ENCODE measurements at regions not wholly inside any gene's neighbourhood (a gene's known extent, or its start where the extent isn't known, plus 50 kb on each side); places are given as distances from the start of the nearest gene placed in this dataset.

GRCh38 chr2:146226077-146226476 lies 1618.8 kb upstream of the ACVR2A start:
- Mint-ChIP-seq H3K27me3 (no peaks in the 10 kb centered on the region), H3K4me3 (no peak overlapping the region), H3K36me3 (no peaks in the 10 kb centered on the region), H3K9me3 (peaks cover 12% of the 10 kb centered on the region), H3K4me1 (no peaks in the 10 kb centered on the region), H3K27ac (no peak overlapping the region)

DNA sequence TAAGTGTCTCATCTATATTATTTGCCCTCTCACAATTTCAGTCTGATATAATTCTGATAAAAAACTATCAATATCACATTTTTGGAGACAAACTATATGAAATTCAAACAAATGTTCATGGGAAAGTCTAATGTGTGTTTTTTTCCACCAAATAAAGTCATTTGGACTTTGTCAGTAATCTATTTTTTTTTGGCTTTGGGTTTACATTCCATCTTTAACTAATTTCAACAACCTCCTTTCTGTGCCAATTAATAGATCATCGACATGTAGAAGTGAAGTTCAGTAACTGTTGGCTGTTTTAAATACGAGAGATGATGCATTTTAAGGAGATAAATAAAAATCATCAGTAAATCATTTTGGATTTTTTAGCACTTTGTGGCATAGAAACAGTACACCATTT lies 1623.0 kb upstream of the ACVR2A start:
- no peak overlapping the region for H3K27ac Mint-ChIP-seq
- H3K27me3 Mint-ChIP-seq = no peaks in the 10 kb centered on the region

GRCh38 chr2:146220957-146221356 lies 1623.9 kb upstream of the ACVR2A start:
- no peaks in the 10 kb centered on the region for H3K4me1 Mint-ChIP-seq
- H3K27me3 Mint-ChIP-seq = no peaks in the 10 kb centered on the region
- peaks cover 12% of the 10 kb centered on the region for H3K9me3 Mint-ChIP-seq
- no peaks in the 10 kb centered on the region for H3K36me3 Mint-ChIP-seq
- no peak overlapping the region for H3K27ac Mint-ChIP-seq
- H3K4me3 Mint-ChIP-seq = no peak overlapping the region

More for the DNA sequence above, 1623.0 kb upstream of the ACVR2A start:
- H3K4me3 Mint-ChIP-seq = no peak overlapping the region
- peaks cover 6% of the 10 kb centered on the region for H3K9me3 Mint-ChIP-seq
- H3K36me3 Mint-ChIP-seq = no peaks in the 10 kb centered on the region
- H3K4me1 Mint-ChIP-seq = no peaks in the 10 kb centered on the region

GRCh38 chr2:146214394-146214929 lies 1630.4 kb upstream of the ACVR2A start:
- Mint-ChIP-seq H3K9me3 (peaks cover 12% of the 10 kb centered on the region), H3K27me3 (no peaks in the 10 kb centered on the region), H3K27ac (no peak overlapping the region), H3K4me3 (no peak overlapping the region), H3K4me1 (no peaks in the 10 kb centered on the region), H3K36me3 (peaks cover 2% of the 10 kb centered on the region)

- H3K36me3 Mint-ChIP-seq = peaks cover 2% of the 10 kb centered on the region
- peaks cover 12% of the 10 kb centered on the region for H3K9me3 Mint-ChIP-seq
- no peak overlapping the region for H3K27ac Mint-ChIP-seq
- no peak overlapping the region for H3K4me3 Mint-ChIP-seq
- H3K27me3 Mint-ChIP-seq = no peaks in the 10 kb centered on the region
- no peaks in the 10 kb centered on the region for H3K4me1 Mint-ChIP-seq
Observed at GRCh38 chr2:146213674-146214073, 1631.2 kb upstream of the ACVR2A start.

- Mint-ChIP-seq H3K27ac (no peak overlapping the region), H3K4me3 (no peak overlapping the region), H3K36me3 (peaks cover 2% of the 10 kb centered on the region), H3K9me3 (peaks cover 12% of the 10 kb centered on the region), H3K27me3 (no peaks in the 10 kb centered on the region), H3K4me1 (no peaks in the 10 kb centered on the region)
Observed at GRCh38 chr2:146212602-146213001, 1632.2 kb upstream of the ACVR2A start.

DNA sequence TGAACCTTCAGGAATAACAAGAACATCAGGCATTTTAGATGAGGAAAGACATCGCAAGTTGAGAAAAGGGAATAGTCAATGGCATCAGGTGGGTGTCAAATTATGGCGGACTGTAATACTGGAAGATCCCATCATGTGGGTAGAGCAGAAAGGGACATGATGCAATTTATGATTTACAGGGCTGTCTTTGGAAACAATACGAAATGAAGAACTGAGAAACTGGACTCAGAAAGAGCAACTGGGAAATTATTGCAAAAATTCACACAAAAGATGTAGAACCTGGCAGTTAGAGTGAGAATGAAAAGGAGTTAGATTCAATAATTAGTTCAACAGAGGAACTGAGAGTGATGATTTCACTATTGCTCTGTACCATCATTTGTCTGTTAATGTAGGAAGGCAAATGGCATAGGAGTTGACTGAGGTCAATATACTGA lies 1635.0 kb upstream of the ACVR2A start:
- no peak overlapping the region for H3K4me3 Mint-ChIP-seq
- H3K36me3 Mint-ChIP-seq = peaks cover 2% of the 10 kb centered on the region
- no peak overlapping the region for H3K27ac Mint-ChIP-seq
- peaks cover 9% of the 10 kb centered on the region for H3K9me3 Mint-ChIP-seq
- no peaks in the 10 kb centered on the region for H3K4me1 Mint-ChIP-seq
- no peaks in the 10 kb centered on the region for H3K27me3 Mint-ChIP-seq

DNA sequence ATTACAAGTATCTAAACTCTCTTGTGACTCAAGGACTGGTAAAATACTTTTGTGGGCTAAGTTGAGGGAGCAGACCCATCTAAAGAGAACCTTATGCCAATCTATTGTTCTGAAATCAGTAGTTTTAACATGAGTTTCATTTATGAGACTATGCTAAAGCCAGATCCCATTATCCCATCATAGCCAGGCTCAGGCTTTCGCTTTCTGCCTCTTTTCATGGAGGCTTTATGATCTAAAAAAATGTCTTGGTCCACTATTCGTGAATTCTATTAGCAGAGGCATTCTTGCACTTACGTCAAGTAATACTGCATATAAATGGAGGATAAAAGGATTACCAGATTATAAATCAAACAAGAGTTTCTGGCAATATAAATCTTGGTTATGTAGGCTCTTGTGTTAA lies 1636.9 kb upstream of the ACVR2A start:
- H3K4me1 Mint-ChIP-seq = no peaks in the 10 kb centered on the region
- H3K9me3 Mint-ChIP-seq = peaks cover 9% of the 10 kb centered on the region
- peaks cover 2% of the 10 kb centered on the region for H3K36me3 Mint-ChIP-seq
- H3K27ac Mint-ChIP-seq = no peak overlapping the region
- H3K4me3 Mint-ChIP-seq = no peak overlapping the region
- no peaks in the 10 kb centered on the region for H3K27me3 Mint-ChIP-seq

DNA sequence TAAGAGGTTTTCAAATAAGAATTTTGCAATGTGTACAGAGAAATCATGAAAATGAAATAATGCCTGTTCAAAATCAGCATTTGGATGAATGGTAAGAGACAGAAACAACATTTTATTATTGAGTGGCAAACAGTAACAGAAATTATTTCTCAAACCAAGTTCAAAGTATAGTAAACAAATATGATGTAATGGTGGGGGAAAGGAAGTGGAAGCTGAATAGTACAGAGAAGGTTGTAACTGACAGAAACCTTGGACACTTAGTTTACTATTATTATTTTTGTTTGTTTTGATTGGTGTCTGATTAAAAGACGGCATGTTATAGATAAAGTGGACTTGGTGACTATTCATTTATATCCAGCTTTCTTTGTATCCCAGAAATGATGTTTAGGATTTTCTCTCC lies 1637.4 kb upstream of the ACVR2A start:
- H3K36me3 Mint-ChIP-seq = peaks cover 2% of the 10 kb centered on the region
- H3K9me3 Mint-ChIP-seq = peaks cover 9% of the 10 kb centered on the region
- no peak overlapping the region for H3K4me3 Mint-ChIP-seq
- no peaks in the 10 kb centered on the region for H3K27me3 Mint-ChIP-seq
- no peak overlapping the region for H3K27ac Mint-ChIP-seq
- H3K4me1 Mint-ChIP-seq = no peaks in the 10 kb centered on the region

DNA sequence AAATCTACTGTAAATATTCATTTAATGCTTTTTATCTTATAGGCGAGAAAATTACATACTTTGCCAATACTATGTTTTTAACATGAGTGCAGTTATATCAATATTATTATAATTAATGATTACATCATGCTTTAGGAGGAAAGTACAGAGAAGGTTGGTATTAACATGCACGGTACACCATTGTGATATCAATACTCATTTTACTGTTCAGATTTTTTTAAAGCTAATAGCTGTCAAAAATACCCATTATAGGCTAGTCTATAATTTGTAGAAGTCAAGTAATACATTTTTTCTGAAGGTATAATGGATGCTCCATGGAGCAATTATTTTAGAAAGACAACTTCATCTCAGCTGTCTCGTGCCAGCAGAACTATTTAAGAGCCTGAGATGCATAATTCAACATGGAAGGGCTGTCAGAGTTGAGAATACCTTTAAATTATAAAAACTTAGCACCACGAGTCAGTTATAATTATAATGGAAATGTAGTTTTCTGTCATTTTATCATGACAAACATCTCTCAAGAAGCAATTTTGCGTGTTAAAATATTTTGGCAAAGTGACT lies 1641.7 kb upstream of the ACVR2A start:
- peaks cover 3% of the 10 kb centered on the region for H3K9me3 Mint-ChIP-seq
- no peaks in the 10 kb centered on the region for H3K4me1 Mint-ChIP-seq
- no peaks in the 10 kb centered on the region for H3K27me3 Mint-ChIP-seq
- no peaks in the 10 kb centered on the region for H3K36me3 Mint-ChIP-seq
- H3K4me3 Mint-ChIP-seq = no peak overlapping the region
- no peak overlapping the region for H3K27ac Mint-ChIP-seq

DNA sequence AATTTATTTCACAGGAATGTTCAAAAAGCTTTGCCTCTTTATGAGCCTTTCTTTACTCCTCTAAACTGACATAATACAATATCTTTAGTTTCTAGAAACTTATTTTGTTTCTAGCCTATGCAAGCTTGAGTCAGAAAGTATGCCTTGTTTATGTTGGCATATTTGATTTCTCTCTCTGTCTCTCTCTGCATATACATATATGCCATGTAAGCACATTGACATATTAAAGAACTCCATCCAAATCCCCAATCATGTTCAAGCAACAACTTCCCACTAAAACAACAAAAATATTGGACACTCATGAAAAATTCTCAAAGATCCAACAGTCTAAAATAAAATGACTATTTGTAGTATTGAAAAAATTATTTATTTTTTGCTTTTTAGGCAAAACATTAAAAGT lies 1651.2 kb upstream of the ACVR2A start:
- H3K4me1 Mint-ChIP-seq = no peaks in the 10 kb centered on the region
- no peaks in the 10 kb centered on the region for H3K9me3 Mint-ChIP-seq
- H3K27me3 Mint-ChIP-seq = no peaks in the 10 kb centered on the region

DNA sequence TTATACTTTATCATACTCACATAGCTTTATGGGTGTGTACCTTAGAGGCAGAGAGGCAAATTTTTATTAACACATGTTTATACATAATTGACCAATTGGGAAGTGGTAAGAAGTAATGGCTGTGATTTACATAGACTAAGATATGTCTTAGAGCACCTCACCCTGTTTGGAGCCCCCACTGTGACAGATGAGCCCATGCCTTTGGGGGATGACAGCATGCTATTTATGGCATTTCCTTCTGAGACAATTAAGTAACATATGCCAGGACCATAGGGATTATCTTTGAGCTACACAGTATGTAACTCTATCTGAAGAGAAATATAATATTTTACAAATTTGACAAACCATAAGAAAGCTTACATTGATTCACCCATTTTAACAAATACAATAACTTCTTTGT lies 1655.3 kb upstream of the ACVR2A start:
- no peak overlapping the region for H3K4me3 Mint-ChIP-seq
- no peaks in the 10 kb centered on the region for H3K4me1 Mint-ChIP-seq
- H3K9me3 Mint-ChIP-seq = peaks cover 8% of the 10 kb centered on the region
- H3K36me3 Mint-ChIP-seq = no peaks in the 10 kb centered on the region
- H3K27ac Mint-ChIP-seq = no peak overlapping the region
- H3K27me3 Mint-ChIP-seq = no peaks in the 10 kb centered on the region

More for the DNA sequence above, 1651.2 kb upstream of the ACVR2A start:
- H3K27ac Mint-ChIP-seq = no peak overlapping the region
- H3K4me3 Mint-ChIP-seq = no peak overlapping the region
- H3K36me3 Mint-ChIP-seq = no peaks in the 10 kb centered on the region

- Mint-ChIP-seq H3K27me3 (no peaks in the 10 kb centered on the region), H3K27ac (no peak overlapping the region), H3K36me3 (no peaks in the 10 kb centered on the region), H3K4me3 (no peak overlapping the region), H3K9me3 (peaks cover 4% of the 10 kb centered on the region), H3K4me1 (no peaks in the 10 kb centered on the region)
Observed at GRCh38 chr2:146173934-146174333, 1654.0 kb upstream of the ZEB2 start.

DNA sequence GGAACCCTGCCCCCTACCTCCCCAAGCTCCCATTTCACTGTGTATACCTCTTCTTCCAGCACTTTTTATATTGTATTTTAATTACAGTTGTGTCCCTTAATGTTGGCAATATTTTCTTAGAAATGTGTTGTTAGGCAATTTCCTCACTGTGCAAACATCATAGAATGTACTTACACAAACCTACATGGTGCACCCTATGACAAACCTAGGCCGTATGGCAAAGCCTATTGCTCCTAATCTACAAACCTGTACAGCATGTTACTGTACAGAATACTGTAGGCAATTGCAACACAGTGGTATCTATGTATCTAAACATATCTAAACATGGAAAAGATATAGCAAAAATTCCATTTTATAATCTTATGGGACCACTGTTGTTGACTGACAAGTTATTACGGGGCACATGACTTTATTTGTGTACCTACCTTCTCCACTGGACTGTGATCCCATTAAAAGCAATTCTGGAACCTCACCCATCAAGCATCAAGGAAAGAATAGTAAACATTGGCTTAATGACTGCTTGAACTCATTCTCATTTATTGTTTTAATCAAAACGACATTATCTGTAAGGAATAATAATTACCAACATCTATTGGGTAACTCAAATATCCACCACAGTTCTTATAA lies 1641.5 kb upstream of the ZEB2 start:
- no peaks in the 10 kb centered on the region for H3K36me3 Mint-ChIP-seq

GRCh38 chr2:146158072-146158674 lies 1638.3 kb upstream of the ZEB2 start:
- Mint-ChIP-seq H3K27ac (no peak overlapping the region), H3K36me3 (no peaks in the 10 kb centered on the region), H3K4me3 (no peak overlapping the region), H3K9me3 (no peaks in the 10 kb centered on the region), H3K4me1 (no peaks in the 10 kb centered on the region), H3K27me3 (no peaks in the 10 kb centered on the region)

More for the DNA sequence above, 1641.5 kb upstream of the ZEB2 start:
- no peaks in the 10 kb centered on the region for H3K27me3 Mint-ChIP-seq
- H3K9me3 Mint-ChIP-seq = no peaks in the 10 kb centered on the region
- no peak overlapping the region for H3K4me3 Mint-ChIP-seq
- H3K4me1 Mint-ChIP-seq = no peaks in the 10 kb centered on the region
- H3K27ac Mint-ChIP-seq = no peak overlapping the region

DNA sequence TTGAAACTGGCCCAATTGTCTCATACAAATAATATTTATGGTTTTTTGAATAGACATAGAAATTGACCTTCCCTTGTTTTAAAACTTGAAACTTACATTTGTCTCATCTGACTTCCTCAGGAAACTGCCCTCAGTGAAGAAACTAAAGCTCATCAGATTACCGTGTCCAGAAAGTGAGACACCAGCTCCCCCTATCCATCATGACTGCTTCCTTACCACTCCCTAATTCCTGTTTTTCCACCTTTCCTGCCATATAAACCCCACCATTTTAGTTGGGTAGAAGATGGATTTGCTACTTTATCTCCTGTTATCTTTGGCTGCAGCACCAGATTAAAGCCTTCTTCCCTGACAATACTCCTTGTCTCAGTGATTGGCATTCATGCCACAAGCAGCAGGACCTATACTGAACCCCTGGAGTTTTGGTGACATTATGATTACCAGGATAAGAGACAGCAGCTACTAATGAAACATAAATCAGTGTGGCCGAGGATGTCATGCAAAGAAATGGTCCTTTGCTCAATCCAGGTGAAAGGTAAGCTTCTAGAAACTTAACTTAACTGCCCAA lies 1627.6 kb upstream of the ZEB2 start:
- no peaks in the 10 kb centered on the region for H3K9me3 Mint-ChIP-seq
- H3K36me3 Mint-ChIP-seq = no peaks in the 10 kb centered on the region
- no peaks in the 10 kb centered on the region for H3K4me1 Mint-ChIP-seq

More for the DNA sequence above, 1627.6 kb upstream of the ZEB2 start:
- no peak overlapping the region for H3K27ac Mint-ChIP-seq
- H3K27me3 Mint-ChIP-seq = no peaks in the 10 kb centered on the region
- no peak overlapping the region for H3K4me3 Mint-ChIP-seq

Data from activated naive CD4-positive, alpha-beta T cell treated with anti-CD3 and anti-CD28 coated beads, Interleukin-2, amount 50 U/mL, for 24 hours (primary cell).